GM21390 (cell line): ENCODE measurements at regions not wholly inside any gene's neighbourhood (a gene's known extent, or its start where the extent isn't known, plus 50 kb on each side); places are given as distances from the start of the nearest gene placed in this dataset.
"Not testable (repeated sequence)": the region's sequence is repeated elsewhere in the genome, so short reads cannot be mapped to it uniquely, and the experiment has no call there.

ENCODE experiments used
- ATAC-seq: cut with Tn5 transposase; IDR thresholded peaks from one replicate; pipeline ENCODE4 v1.9.1; 2021; ENCODE audit not compliant: unreplicated experiment

GRCh38 chr12:66733321-66733720, 54.4 kb upstream of the GRIP1 start:
- no peak for ATAC-seq

GRCh38 chr12:66733839-66734238, 55.0 kb upstream of the GRIP1 start:
- no peak for ATAC-seq

- no peak for ATAC-seq
Observed at GRCh38 chr12:66735275-66735674, 56.4 kb upstream of the GRIP1 start.

- no peak for ATAC-seq
Observed at GRCh38 chr12:66736931-66737330, 58.1 kb upstream of the GRIP1 start.

- ATAC-seq, result no peak
Observed at GRCh38 chr12:66739266-66739665, 60.4 kb upstream of the GRIP1 start.

GRCh38 chr12:66739940-66740651, 61.2 kb upstream of the GRIP1 start:
- no peak for ATAC-seq

- ATAC-seq, result no peak
Observed at GRCh38 chr12:66740732-66741131, 61.9 kb upstream of the GRIP1 start.

- ATAC-seq, result no peak
Observed at GRCh38 chr12:66741919-66742318, 63.0 kb upstream of the GRIP1 start.

- ATAC-seq, result no peak
Observed at GRCh38 chr12:66742508-66743367, 63.9 kb upstream of the GRIP1 start.

GRCh38 chr12:66744461-66744860, 65.6 kb upstream of the GRIP1 start:
- no peak for ATAC-seq

GRCh38 chr12:66744956-66745383, 66.1 kb upstream of the GRIP1 start:
- ATAC-seq, result no peak

GRCh38 chr12:66746489-66747201, 67.8 kb upstream of the GRIP1 start:
- no peak for ATAC-seq

GRCh38 chr12:66751432-66752113, 72.7 kb upstream of the GRIP1 start:
- ATAC-seq, result no peak

GRCh38 chr12:66753810-66754209, 74.9 kb upstream of the GRIP1 start:
- ATAC-seq, result no peak

GRCh38 chr12:66755727-66756395, 77.0 kb upstream of the GRIP1 start:
- no peak for ATAC-seq

- no peak for ATAC-seq
Observed at GRCh38 chr12:66756631-66757030, 77.8 kb upstream of the GRIP1 start.

GRCh38 chr12:66760122-66760521, 81.2 kb upstream of the GRIP1 start:
- ATAC-seq, result not testable (repeated sequence)

GRCh38 chr12:66763467-66763866, 84.6 kb upstream of the GRIP1 start:
- no peak for ATAC-seq

- no peak for ATAC-seq
Observed at GRCh38 chr12:66765204-66765603, 86.3 kb upstream of the GRIP1 start.

GRCh38 chr12:66767536-66767935, 88.7 kb upstream of the GRIP1 start:
- no peak for ATAC-seq

- no peak for ATAC-seq
Observed at GRCh38 chr12:66768293-66768692, 89.4 kb upstream of the GRIP1 start.
